Type B pancreatic cell (in vitro differentiated cells): ENCODE measurements at regions not wholly inside any gene's neighbourhood (a gene's known extent, or its start where the extent isn't known, plus 50 kb on each side); places are given as distances from the start of the nearest gene placed in this dataset.

Experiments
- DNase-seq: peaks from one replicate; pipeline ENCODE4 v3.0.0; 2021; ENCODE audit warnings: mixed read lengths; ENCODE audit not compliant: unreplicated experiment; ENCODE audit errors: extremely low spot score
- H3K27ac Mint-ChIP-seq: 2 replicates; pipeline ENCODE4 v1.8.0; 2021; ENCODE audit warnings: mild to moderate bottlenecking, mixed read lengths
- H3K27me3 Mint-ChIP-seq: 2 replicates; pipeline ENCODE4 v1.8.0; 2021; ENCODE audit warnings: mixed read lengths
- H3K36me3 Mint-ChIP-seq: 2 replicates; pipeline ENCODE4 v1.8.0; 2021; ENCODE audit warnings: mixed read lengths
- H3K4me1 Mint-ChIP-seq: one replicate; pipeline ENCODE4 v1.8.0; 2021; ENCODE audit warnings: mixed read lengths; ENCODE audit not compliant: unreplicated experiment
- H3K4me3 Mint-ChIP-seq: 2 replicates; pipeline ENCODE4 v1.8.0; 2021; ENCODE audit warnings: mild to moderate bottlenecking, mixed read lengths
- H3K9me3 Mint-ChIP-seq: 2 replicates; pipeline ENCODE4 v1.8.0; 2021; ENCODE audit warnings: mixed read lengths
- TF ChIP-seq, protein P1 (sequence below): fragments of 200-600 bp; sonication (generic); conservative IDR thresholded peaks from 2 replicates; pipeline ENCODE4 v1.5.0; 2021; ENCODE audit warnings: antibody characterized with exemption, mild to moderate bottlenecking

DNA sequence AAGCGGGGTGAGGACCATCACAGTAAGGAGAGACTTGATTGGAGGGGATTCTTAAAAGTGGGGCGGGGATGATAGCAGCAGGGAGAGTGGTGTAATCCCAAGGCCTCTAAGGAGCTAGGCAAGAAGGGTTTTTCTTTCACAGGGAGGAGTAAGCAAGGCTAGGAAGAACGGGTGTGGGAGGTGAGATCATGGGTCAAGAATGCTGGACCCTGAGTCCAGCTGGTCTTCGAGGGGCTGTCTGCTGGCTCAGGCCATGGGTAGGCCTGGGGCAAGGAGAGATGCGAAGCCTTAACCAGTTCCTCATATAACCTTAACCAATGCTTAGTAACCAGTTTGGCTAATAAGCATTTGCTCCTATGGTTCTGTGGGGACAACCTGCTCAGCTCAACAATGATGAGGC, 599.1 kb downstream of the NPHP4 start:
- peaks cover 18% of the 10 kb centered on the region for H3K27me3 Mint-ChIP-seq
- H3K36me3 Mint-ChIP-seq = no peaks in the 10 kb centered on the region
- no peak overlapping the region for H3K4me3 Mint-ChIP-seq
- DNase-seq = no peak
- TF ChIP-seq, protein P1, sequence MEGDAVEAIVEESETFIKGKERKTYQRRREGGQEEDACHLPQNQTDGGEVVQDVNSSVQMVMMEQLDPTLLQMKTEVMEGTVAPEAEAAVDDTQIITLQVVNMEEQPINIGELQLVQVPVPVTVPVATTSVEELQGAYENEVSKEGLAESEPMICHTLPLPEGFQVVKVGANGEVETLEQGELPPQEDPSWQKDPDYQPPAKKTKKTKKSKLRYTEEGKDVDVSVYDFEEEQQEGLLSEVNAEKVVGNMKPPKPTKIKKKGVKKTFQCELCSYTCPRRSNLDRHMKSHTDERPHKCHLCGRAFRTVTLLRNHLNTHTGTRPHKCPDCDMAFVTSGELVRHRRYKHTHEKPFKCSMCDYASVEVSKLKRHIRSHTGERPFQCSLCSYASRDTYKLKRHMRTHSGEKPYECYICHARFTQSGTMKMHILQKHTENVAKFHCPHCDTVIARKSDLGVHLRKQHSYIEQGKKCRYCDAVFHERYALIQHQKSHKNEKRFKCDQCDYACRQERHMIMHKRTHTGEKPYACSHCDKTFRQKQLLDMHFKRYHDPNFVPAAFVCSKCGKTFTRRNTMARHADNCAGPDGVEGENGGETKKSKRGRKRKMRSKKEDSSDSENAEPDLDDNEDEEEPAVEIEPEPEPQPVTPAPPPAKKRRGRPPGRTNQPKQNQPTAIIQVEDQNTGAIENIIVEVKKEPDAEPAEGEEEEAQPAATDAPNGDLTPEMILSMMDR = no peak
- no peak overlapping the region for H3K27ac Mint-ChIP-seq
- no peaks in the 10 kb centered on the region for H3K9me3 Mint-ChIP-seq
- no peaks in the 10 kb centered on the region for H3K4me1 Mint-ChIP-seq

DNA sequence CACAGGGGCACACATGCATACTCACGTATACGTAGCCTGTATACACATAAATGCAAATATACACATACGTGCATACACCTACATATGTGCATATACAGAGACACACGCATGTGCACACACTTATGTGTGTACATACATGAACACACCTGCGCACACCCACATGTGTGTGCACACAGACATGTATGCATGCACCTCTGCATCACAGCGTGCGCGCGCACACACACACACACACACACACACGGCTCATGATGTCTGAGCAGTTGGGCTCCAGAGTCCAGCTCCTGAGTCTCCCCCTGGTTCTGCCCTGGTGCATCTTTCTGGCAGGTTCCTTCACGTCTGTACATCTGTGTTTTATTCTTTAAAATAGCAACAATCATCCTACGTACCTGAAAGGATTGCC, 600.5 kb downstream of the NPHP4 start:
- H3K36me3 Mint-ChIP-seq = no peaks in the 10 kb centered on the region
- no peaks in the 10 kb centered on the region for H3K9me3 Mint-ChIP-seq
- H3K27me3 Mint-ChIP-seq = peaks cover 18% of the 10 kb centered on the region
- DNase-seq = no peak
- no peak overlapping the region for H3K27ac Mint-ChIP-seq
- H3K4me1 Mint-ChIP-seq = no peaks in the 10 kb centered on the region
- H3K4me3 Mint-ChIP-seq = no peak overlapping the region
- TF ChIP-seq, protein P1 = no peak

DNA sequence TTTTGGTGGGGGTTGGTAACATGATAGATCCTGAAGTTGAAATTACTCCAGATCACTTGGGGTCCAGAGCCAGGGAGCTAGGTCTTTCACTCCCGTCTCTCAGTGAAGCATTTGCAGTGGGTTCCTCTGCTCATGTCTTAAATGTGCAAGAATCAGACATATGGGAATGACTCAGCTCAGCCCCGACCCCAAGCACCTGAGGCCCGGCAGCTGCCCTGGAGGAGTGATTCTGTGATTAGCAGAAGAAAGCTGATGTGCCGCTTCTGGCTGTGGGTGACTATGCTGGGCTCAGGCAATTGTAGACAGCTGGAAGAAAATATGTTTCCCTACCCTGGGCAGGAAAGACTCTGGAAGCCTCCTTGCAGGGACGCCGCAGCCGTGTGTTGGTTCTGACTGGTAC, 601.7 kb downstream of the NPHP4 start:
- H3K9me3 Mint-ChIP-seq = no peaks in the 10 kb centered on the region
- H3K36me3 Mint-ChIP-seq = no peaks in the 10 kb centered on the region
- H3K4me1 Mint-ChIP-seq = no peaks in the 10 kb centered on the region
- no peak overlapping the region for H3K4me3 Mint-ChIP-seq
- TF ChIP-seq, protein P1 = no peak
- DNase-seq = no peak
- H3K27ac Mint-ChIP-seq = no peak overlapping the region
- peaks cover 18% of the 10 kb centered on the region for H3K27me3 Mint-ChIP-seq

DNA sequence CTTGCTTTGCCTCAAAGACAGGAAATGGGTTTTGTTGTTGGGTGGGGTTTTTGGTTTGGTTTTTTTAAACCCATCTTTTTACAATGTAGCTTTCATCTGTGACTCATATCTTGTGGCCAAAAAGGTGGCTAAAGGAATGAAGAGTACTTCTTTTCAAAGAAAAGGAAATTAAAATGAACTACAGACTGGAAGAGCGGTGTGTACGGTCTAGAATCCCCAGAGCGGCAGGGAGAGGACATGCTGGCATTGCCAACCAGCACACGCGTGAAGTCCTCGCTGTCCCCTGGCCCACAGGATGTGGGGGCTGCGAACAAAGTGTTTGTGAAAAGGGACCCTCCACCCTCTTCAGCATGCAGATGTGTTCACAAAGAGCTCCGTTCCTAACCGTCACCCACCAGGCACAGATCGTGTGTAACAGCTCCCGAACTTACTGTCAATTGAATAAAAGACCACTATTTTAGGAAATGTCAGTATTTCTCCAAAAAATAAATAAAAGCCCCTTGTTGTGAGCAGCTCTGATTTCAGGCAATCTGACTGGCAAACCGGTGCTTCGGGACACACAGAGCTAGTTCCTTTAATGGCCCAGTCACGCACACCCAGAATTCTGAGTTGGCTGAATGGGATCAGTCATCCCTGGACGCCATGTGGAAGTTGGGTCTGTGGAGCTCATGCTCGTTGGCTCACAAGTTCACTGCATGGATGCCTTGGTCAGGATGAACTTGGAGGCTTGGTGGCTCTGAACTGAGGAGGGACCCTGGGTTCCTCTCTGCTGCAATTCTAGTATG, 602.9 kb downstream of the NPHP4 start:
- no peak for DNase-seq
- TF ChIP-seq, protein P1 = no peak
- Mint-ChIP-seq H3K9me3 (no peaks in the 10 kb centered on the region), H3K36me3 (no peaks in the 10 kb centered on the region), H3K27me3 (peaks cover 18% of the 10 kb centered on the region), H3K4me1 (no peaks in the 10 kb centered on the region), H3K4me3 (no peak overlapping the region), H3K27ac (no peak overlapping the region)

DNA sequence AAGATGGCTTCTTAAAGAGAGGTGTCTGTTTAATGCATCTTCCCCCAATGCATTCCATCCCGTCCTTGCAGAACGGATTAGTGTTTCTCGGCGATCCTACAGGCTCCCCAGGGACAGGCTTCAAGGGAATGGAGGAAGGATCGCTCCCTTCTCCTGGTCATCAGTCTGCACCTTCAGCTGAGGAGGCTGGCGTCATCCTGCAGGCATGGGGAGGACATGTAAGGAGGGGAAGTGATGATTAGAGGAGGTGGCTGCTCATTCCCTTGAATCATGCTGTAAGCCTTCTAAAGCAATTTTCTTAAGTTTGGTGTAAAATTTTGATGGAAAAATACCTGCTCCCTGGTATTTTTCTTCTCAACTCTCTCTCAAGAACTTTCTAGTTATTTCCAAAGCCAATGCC, 603.6 kb downstream of the NPHP4 start:
- no peak overlapping the region for H3K27ac Mint-ChIP-seq
- TF ChIP-seq, protein P1 = no peak
- no peak for DNase-seq
- H3K27me3 Mint-ChIP-seq = peaks cover 18% of the 10 kb centered on the region
- no peaks in the 10 kb centered on the region for H3K4me1 Mint-ChIP-seq
- no peaks in the 10 kb centered on the region for H3K36me3 Mint-ChIP-seq
- H3K9me3 Mint-ChIP-seq = no peaks in the 10 kb centered on the region
- H3K4me3 Mint-ChIP-seq = no peak overlapping the region
